GM18870 (cell line): ENCODE measurements at regions not wholly inside any gene's neighbourhood (a gene's known extent, or its start where the extent isn't known, plus 50 kb on each side); places are given as distances from the start of the nearest gene placed in this dataset.
"Not testable (repeated sequence)": the region's sequence is repeated elsewhere in the genome, so short reads cannot be mapped to it uniquely, and the experiment has no call there.

Experiments
- ATAC-seq: cut with Tn5 transposase; IDR thresholded peaks from one replicate; pipeline ENCODE4 v1.9.1; 2021; ENCODE audit warnings: moderate library complexity; ENCODE audit not compliant: unreplicated experiment

- not testable (repeated sequence) for ATAC-seq
Measured at GRCh38 chr9:7626571-7627029, 173.0 kb downstream of the DMAC1 start.

DNA sequence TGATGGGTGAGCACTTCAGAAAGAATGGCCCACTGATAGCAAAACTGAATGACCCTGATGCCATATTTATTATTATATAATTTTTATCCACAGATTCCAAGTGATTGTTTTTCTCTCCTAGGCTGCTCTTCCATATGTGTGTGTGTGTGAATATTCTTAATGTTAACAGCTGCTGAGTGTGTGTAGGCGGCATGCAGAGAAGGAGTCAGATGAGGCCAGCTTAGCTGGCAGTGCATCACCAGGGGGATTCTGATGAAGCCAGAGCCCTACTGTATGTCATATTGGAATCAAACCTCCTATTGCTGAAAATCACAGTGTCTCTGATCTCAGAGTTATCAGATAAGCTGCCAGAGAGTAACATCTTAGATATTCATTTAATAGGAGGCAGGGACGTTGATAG is 177.1 kb downstream of the DMAC1 start:
- ATAC-seq, result no peak

- ATAC-seq, result no peak
Measured at GRCh38 chr9:7615344-7615743, 184.2 kb downstream of the DMAC1 start.

GRCh38 chr9:7613931-7614330 is 185.6 kb downstream of the DMAC1 start:
- ATAC-seq, result no peak

- no peak for ATAC-seq
Measured at GRCh38 chr9:7608261-7608660, 191.3 kb downstream of the DMAC1 start.

GRCh38 chr9:7607421-7607820 is 192.2 kb downstream of the DMAC1 start:
- ATAC-seq, result no peak

GRCh38 chr9:7606591-7606990 is 193.0 kb downstream of the DMAC1 start:
- ATAC-seq, result no peak

DNA sequence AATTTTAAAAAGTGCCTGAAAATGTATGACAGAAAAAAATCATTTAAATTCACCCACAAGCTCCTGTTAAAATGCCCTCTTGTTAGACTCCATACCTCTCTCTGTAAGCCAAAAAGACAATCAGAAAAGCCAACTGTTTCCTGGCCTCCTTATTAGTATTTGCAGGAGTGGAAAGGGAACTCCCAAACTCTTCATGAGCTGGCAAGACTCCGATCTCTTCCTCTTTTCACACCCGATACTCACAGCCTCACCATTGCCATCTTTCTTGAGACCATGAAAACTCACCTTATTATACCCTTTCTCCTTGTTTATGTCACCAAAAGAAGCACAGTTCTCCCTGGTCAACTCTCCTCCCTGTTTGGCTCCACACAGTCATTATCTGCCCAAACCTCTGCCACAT is 197.8 kb downstream of the DMAC1 start:
- no peak for ATAC-seq

GRCh38 chr9:7597716-7598115 is 201.9 kb downstream of the DMAC1 start:
- no peak for ATAC-seq

- ATAC-seq, result no peak
Measured at GRCh38 chr9:7592321-7593316, 207.0 kb downstream of the DMAC1 start.

- ATAC-seq, result no peak
Measured at GRCh38 chr9:7591501-7591900, 208.1 kb downstream of the DMAC1 start.

GRCh38 chr9:7580568-7580967 is 219.0 kb downstream of the DMAC1 start:
- no peak for ATAC-seq

- no peak for ATAC-seq
Measured at GRCh38 chr9:7579351-7579750, 220.2 kb downstream of the DMAC1 start.

- no peak for ATAC-seq
Measured at GRCh38 chr9:7578951-7579350, 220.6 kb downstream of the DMAC1 start.

DNA sequence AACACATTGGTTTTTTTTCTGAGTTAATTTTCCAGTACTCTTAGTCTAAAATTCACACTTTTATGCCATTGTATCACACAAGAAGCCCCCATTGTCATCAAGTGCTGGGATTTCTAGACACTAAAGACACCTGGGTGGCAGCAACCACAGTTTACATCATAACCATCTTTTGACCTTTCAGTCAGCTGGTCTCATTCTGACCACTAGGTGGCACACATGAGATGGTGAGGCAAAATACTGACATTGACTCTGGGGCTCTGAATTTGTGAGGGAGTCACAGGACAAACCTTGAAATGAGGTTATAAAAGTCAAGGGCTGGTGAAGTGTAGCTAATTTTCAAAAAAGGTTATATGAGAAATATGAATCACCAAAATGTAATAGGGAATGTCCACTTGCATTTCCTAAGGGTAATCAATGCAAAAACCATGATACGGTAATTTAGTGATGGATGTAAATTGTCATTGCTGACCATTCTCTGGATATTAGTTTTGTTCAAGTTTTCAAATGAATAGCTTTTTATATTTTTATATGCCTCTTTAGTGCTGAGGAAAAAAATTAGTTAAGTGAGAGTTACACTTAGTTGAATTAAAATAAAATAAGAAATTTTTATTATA is 229.4 kb downstream of the DMAC1 start:
- peak; percentile 91 for ATAC-seq

GRCh38 chr9:7567687-7568086 is 231.9 kb downstream of the DMAC1 start:
- ATAC-seq, result no peak

GRCh38 chr9:7561527-7562080 is 238.0 kb downstream of the DMAC1 start:
- ATAC-seq, result no peak

DNA sequence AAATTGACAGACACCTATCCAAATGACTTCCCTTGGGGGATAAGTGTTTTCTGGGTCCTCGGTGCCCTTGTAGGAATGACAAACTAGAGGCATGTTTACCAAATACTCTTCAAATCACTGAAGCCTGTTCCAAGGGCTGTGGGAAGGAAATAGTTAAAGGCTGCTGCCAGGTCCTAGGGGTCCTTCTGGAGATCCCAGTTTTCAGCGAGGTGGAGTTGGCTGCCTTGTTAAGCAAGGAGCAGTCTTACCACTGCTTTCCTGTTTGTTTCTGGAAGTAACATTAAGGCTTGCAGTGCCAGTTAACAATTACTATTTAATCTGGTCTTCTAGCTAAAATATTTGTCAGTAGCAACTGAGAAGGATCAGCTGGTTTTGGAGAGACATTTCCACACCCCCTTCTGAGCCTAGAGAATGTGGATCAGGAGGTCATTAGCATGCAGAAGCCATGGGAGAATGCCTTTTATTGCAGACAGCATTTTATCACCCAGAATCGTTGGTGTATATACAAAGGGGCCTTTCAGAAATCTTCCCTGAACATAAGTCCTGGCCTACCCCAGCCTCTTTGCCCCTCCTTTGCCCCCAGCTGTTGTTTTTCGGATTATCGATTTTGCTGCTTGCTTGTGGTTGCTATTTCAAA is 238.8 kb downstream of the DMAC1 start:
- ATAC-seq, result no peak

DNA sequence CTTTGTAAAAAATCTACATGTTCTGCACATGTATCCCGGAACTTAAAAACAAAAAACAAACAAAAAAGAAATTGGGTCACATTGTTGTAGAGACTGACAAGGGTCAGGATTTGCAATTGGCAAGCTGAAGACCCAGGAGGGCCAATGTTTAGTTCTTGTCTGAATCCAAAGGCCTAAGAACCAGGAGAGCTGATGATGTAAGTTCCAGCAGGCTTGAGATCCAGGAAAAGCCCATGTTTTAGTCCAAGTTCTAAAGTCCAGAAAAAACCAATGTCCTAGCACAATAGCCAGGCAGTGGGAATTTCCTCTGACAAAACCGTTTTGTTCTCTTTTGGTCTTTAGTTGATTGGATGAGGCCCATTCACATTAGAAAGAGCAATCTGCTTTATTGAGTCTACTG is 244.9 kb downstream of the DMAC1 start:
- ATAC-seq, result no peak

DNA sequence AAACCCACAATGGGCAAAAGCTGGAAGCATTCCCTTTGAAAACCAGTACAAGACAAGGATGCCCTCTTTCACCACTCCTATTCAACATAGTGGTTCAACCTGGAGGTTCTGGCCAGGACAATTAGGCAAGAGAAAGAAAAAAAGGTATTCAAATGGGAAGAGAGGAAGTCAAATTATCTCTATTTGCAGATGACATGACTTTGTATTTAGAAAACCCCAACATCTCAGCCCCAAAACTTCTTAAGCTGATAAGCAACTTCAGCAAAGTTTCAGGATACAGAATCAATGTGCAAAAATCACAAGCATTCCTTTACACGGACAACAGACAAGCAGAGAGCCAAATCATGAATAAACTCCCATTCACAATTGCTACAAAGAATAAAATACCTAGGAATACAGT is 246.9 kb downstream of the DMAC1 start:
- not testable (repeated sequence) for ATAC-seq

GRCh38 chr9:7549249-7549648 is 250.3 kb downstream of the DMAC1 start:
- no peak for ATAC-seq
